ENCODE measurements at regions not wholly inside any gene's neighbourhood (a gene's known extent, or its start where the extent isn't known, plus 50 kb on each side); places are given as distances from the start of the nearest gene placed in this dataset.

GRCh38 chr1:59171788-59172187, 125.1 kb upstream of the FGGY start:
- H3K9me3 ChIP-seq, result no peaks in the 10 kb centered on the region
- no peaks in the 10 kb centered on the region for H3K36me3 ChIP-seq
- H3K27ac ChIP-seq, result no peak overlapping the region
- WGBS, 2 donors (ENCODE audit: low coverage in 1 of 2), result 76 to 90% methylated on average over 4 of the region's 4 CpGs
- TF ChIP-seq POLR2AphosphoS5 (IDR thresholded peaks at IDR 0.05) (no peak), POLR2A (IDR thresholded peaks at IDR 0.05) (no peak), CTCF (IDR thresholded peaks at IDR 0.05) (no peak), EP300 (IDR thresholded peaks at IDR 0.05) (no peak)
- no peaks in the 10 kb centered on the region for H3K27me3 ChIP-seq
- no peaks in the 10 kb centered on the region for H3K4me1 ChIP-seq
- no peak overlapping the region for H3K4me3 ChIP-seq
- no peak for ATAC-seq

GRCh38 chr1:59172693-59173092, 124.2 kb upstream of the FGGY start:
- 73 to 95% methylated on average over 1 of the region's 1 CpG for WGBS, 2 donors (ENCODE audit: low coverage in 1 of 2)
- Histone ChIP-seq H3K36me3 (no peaks in the 10 kb centered on the region), H3K4me3 (no peak overlapping the region), H3K27me3 (no peaks in the 10 kb centered on the region), H3K27ac (no peak overlapping the region), H3K4me1 (no peaks in the 10 kb centered on the region), H3K9me3 (no peaks in the 10 kb centered on the region)
- TF ChIP-seq CTCF (IDR thresholded peaks at IDR 0.05) (no peak), EP300 (IDR thresholded peaks at IDR 0.05) (no peak), POLR2AphosphoS5 (IDR thresholded peaks at IDR 0.05) (no peak), POLR2A (IDR thresholded peaks at IDR 0.05) (no peak)
- ATAC-seq, result no peak

- Histone ChIP-seq H3K9me3 (no peaks in the 10 kb centered on the region), H3K4me3 (no peak overlapping the region), H3K27me3 (no peaks in the 10 kb centered on the region), H3K36me3 (no peaks in the 10 kb centered on the region), H3K4me1 (no peaks in the 10 kb centered on the region), H3K27ac (no peak overlapping the region)
- TF ChIP-seq POLR2AphosphoS5 (IDR thresholded peaks at IDR 0.05) (no peak), POLR2A (IDR thresholded peaks at IDR 0.05) (no peak), EP300 (IDR thresholded peaks at IDR 0.05) (no peak), CTCF (IDR thresholded peaks at IDR 0.05) (no peak)
- ATAC-seq, result no peak
- WGBS, 2 donors (ENCODE audit: low coverage in 1 of 2), result 11 to 67% methylated on average over 1 of the region's 1 CpG
Measured at GRCh38 chr1:59173721-59174120, 123.2 kb upstream of the FGGY start.

GRCh38 chr1:59176471-59176870, 120.4 kb upstream of the FGGY start:
- Histone ChIP-seq H3K9me3 (no peaks in the 10 kb centered on the region), H3K27me3 (no peaks in the 10 kb centered on the region), H3K4me1 (peaks cover 0 to 22% (median 0%) of the 10 kb centered on the region in 3 donors), H3K4me3 (no peak overlapping the region), H3K36me3 (no peaks in the 10 kb centered on the region), H3K27ac (no peak overlapping the region)
- no peak for TF ChIP-seq POLR2AphosphoS5 (IDR thresholded peaks at IDR 0.05)
- no peak for TF ChIP-seq CTCF (IDR thresholded peaks at IDR 0.05)
- no peak for TF ChIP-seq EP300 (IDR thresholded peaks at IDR 0.05)
- no peak for TF ChIP-seq POLR2A (IDR thresholded peaks at IDR 0.05)
- WGBS, 2 donors (ENCODE audit: low coverage in 1 of 2), result 96 to 100% methylated on average over 3 of the region's 3 CpGs
- no peak for ATAC-seq

GRCh38 chr1:59177756-59178155, 119.1 kb upstream of the FGGY start:
- no peak for ATAC-seq
- TF ChIP-seq CTCF (IDR thresholded peaks at IDR 0.05) (no peak), POLR2A (IDR thresholded peaks at IDR 0.05) (no peak), POLR2AphosphoS5 (IDR thresholded peaks at IDR 0.05) (no peak), EP300 (IDR thresholded peaks at IDR 0.05) (no peak)
- Histone ChIP-seq H3K9me3 (no peaks in the 10 kb centered on the region), H3K36me3 (no peaks in the 10 kb centered on the region), H3K27ac (no peak overlapping the region), H3K4me3 (no peak overlapping the region), H3K4me1 (peaks cover 0 to 22% (median 0%) of the 10 kb centered on the region in 3 donors), H3K27me3 (no peaks in the 10 kb centered on the region)
- 100% methylated on average over 2 of the region's 2 CpGs; no CpG with 5 or more reads in 1 of the 2 donors for WGBS, 2 donors (ENCODE audit: low coverage in 1 of 2)
